SJSA1 (cell line): ENCODE measurements at regions not wholly inside any gene's neighbourhood (a gene's known extent, or its start where the extent isn't known, plus 50 kb on each side); places are given as distances from the start of the nearest gene placed in this dataset.
"Not testable (repeated sequence)": the region's sequence is repeated elsewhere in the genome, so short reads cannot be mapped to it uniquely, and the experiment has no call there.

Source experiments
- DNase-seq, 2 experiments: peaks; one replicate each; pipeline ENCODE4 v3.0.0-alpha.2; 2015 to 2020; ENCODE audit warnings: low spot score in 2 of 2, low read depth in 1 of 2
- H3K27ac ChIP-seq: fragments of 250-450 bp; sonication (Bioruptor Pico); 2 replicates; pipeline ENCODE4 v1.5.1; 2020; ENCODE audit warnings: mild to moderate bottlenecking, moderate library complexity
- H3K27me3 ChIP-seq: fragments of 250-450 bp; sonication (Bioruptor Pico); replicated peaks from 2 replicates; pipeline ENCODE4 v1.5.1; 2020; ENCODE audit warnings: mild to moderate bottlenecking, moderate library complexity
- H3K36me3 ChIP-seq: fragments of 250-450 bp; sonication (Bioruptor Pico); 2 replicates; pipeline ENCODE4 v1.5.1; 2020; ENCODE audit warnings: mild to moderate bottlenecking
- H3K4me1 ChIP-seq: fragments of 250-450 bp; sonication (Bioruptor Pico); replicated peaks from 2 replicates; pipeline ENCODE4 v1.6.1; 2021; ENCODE audit warnings: mild to moderate bottlenecking
- H3K4me3 ChIP-seq: fragments of 250-450 bp; sonication (Bioruptor Pico); 2 replicates; pipeline ENCODE4 v1.5.1; 2020; ENCODE audit warnings: mild to moderate bottlenecking
- H3K9me3 ChIP-seq: fragments of 250-450 bp; sonication (Bioruptor Pico); replicated peaks from 2 replicates; pipeline ENCODE4 v1.5.1; 2020; ENCODE audit warnings: mild to moderate bottlenecking

- H3K4me3 ChIP-seq = no peak overlapping the region
- no peaks in the 10 kb centered on the region for H3K27me3 ChIP-seq
- H3K27ac ChIP-seq = no peak overlapping the region; the same call in 1 of the 2 replicates
- H3K36me3 ChIP-seq = no peaks in the 10 kb centered on the region
- no peak for DNase-seq
- peaks cover 31% of the 10 kb centered on the region for H3K4me1 ChIP-seq
- no peaks in the 10 kb centered on the region for H3K9me3 ChIP-seq
These were observed 568.9 kb upstream of the ANKRD30A start for GRCh38 chr10:36556468-36556867.

- no peak overlapping the region for H3K4me3 ChIP-seq
- DNase-seq = peak in 1 of 2 experiments; percentile 33
- no peaks in the 10 kb centered on the region for H3K9me3 ChIP-seq
These were observed 570.4 kb upstream of the ANKRD30A start for GRCh38 chr10:36555036-36555435.

GRCh38 chr10:36547965-36548364 lies 577.4 kb upstream of the ANKRD30A start:
- H3K4me3 ChIP-seq = no peak overlapping the region
- no peak overlapping the region for H3K27ac ChIP-seq
- no peaks in the 10 kb centered on the region for H3K27me3 ChIP-seq
- no peaks in the 10 kb centered on the region for H3K4me1 ChIP-seq
- no peaks in the 10 kb centered on the region for H3K36me3 ChIP-seq
- DNase-seq = no peak
- no peaks in the 10 kb centered on the region for H3K9me3 ChIP-seq

More at GRCh38 chr10:36555036-36555435, 570.4 kb upstream of the ANKRD30A start:
- Histone ChIP-seq H3K27ac (peak overlapping the region; percentile 12), H3K27me3 (no peaks in the 10 kb centered on the region), H3K4me1 (peaks cover 31% of the 10 kb centered on the region), H3K36me3 (no peaks in the 10 kb centered on the region)

- Histone ChIP-seq H3K27me3 (no peaks in the 10 kb centered on the region), H3K27ac (no peak overlapping the region), H3K4me3 (no peak overlapping the region), H3K4me1 (peaks cover 10% of the 10 kb centered on the region), H3K36me3 (no peaks in the 10 kb centered on the region), H3K9me3 (no peaks in the 10 kb centered on the region)
- DNase-seq = no peak
These were observed 582.9 kb upstream of the ANKRD30A start for GRCh38 chr10:36542493-36542892.

- Histone ChIP-seq H3K27ac (no peak overlapping the region), H3K27me3 (no peaks in the 10 kb centered on the region), H3K4me3 (no peak overlapping the region), H3K9me3 (no peaks in the 10 kb centered on the region), H3K36me3 (no peaks in the 10 kb centered on the region), H3K4me1 (peaks cover 10% of the 10 kb centered on the region)
- no peak for DNase-seq
These were observed 584.8 kb upstream of the ANKRD30A start for GRCh38 chr10:36540611-36541010.

- no peak overlapping the region for H3K4me3 ChIP-seq
- DNase-seq = peak in 1 of 2 experiments; percentile 26
- H3K4me1 ChIP-seq = peaks cover 16% of the 10 kb centered on the region
- no peaks in the 10 kb centered on the region for H3K36me3 ChIP-seq
- H3K27me3 ChIP-seq = no peaks in the 10 kb centered on the region
- no peaks in the 10 kb centered on the region for H3K9me3 ChIP-seq
- H3K27ac ChIP-seq = no peak overlapping the region
These were observed 586.3 kb upstream of the ANKRD30A start for GRCh38 chr10:36538953-36539586.

- Histone ChIP-seq H3K36me3 (no peaks in the 10 kb centered on the region), H3K9me3 (no peaks in the 10 kb centered on the region; the same call in 1 of the 2 replicates), H3K27me3 (no peaks in the 10 kb centered on the region), H3K27ac (no peak overlapping the region), H3K4me1 (peaks cover 16% of the 10 kb centered on the region), H3K4me3 (no peak overlapping the region)
- DNase-seq = peak; percentile 17 to 50
These were observed 590.9 kb upstream of the ANKRD30A start for GRCh38 chr10:36534471-36535002.

GRCh38 chr10:36533861-36534260 lies 591.5 kb upstream of the ANKRD30A start:
- no peaks in the 10 kb centered on the region for H3K27me3 ChIP-seq
- H3K36me3 ChIP-seq = no peaks in the 10 kb centered on the region
- H3K9me3 ChIP-seq = no peaks in the 10 kb centered on the region; the same call in 1 of the 2 replicates
- no peak for DNase-seq
- no peak overlapping the region for H3K27ac ChIP-seq
- no peak overlapping the region for H3K4me3 ChIP-seq
- H3K4me1 ChIP-seq = peaks cover 12% of the 10 kb centered on the region

GRCh38 chr10:36533316-36533715 lies 592.1 kb upstream of the ANKRD30A start:
- H3K9me3 ChIP-seq = no peaks in the 10 kb centered on the region; the same call in 1 of the 2 replicates
- no peak overlapping the region for H3K27ac ChIP-seq
- H3K36me3 ChIP-seq = no peaks in the 10 kb centered on the region
- no peak for DNase-seq
- no peaks in the 10 kb centered on the region for H3K27me3 ChIP-seq
- peaks cover 7% of the 10 kb centered on the region for H3K4me1 ChIP-seq
- no peak overlapping the region for H3K4me3 ChIP-seq

GRCh38 chr10:36531621-36532020 lies 593.8 kb upstream of the ANKRD30A start:
- Histone ChIP-seq H3K4me3 (no peak overlapping the region), H3K27me3 (no peaks in the 10 kb centered on the region), H3K27ac (no peak overlapping the region), H3K36me3 (no peaks in the 10 kb centered on the region), H3K4me1 (peaks cover 6% of the 10 kb centered on the region; the same call in 1 of the 2 replicates), H3K9me3 (no peaks in the 10 kb centered on the region; the same call in 1 of the 2 replicates)
- DNase-seq = no peak

GRCh38 chr10:36526033-36526432 lies 599.4 kb upstream of the ANKRD30A start:
- no peak overlapping the region for H3K27ac ChIP-seq
- no peaks in the 10 kb centered on the region for H3K36me3 ChIP-seq
- no peaks in the 10 kb centered on the region for H3K9me3 ChIP-seq
- H3K4me1 ChIP-seq = no peaks in the 10 kb centered on the region
- no peak for DNase-seq
- no peaks in the 10 kb centered on the region for H3K27me3 ChIP-seq
- no peak overlapping the region for H3K4me3 ChIP-seq

GRCh38 chr10:36524126-36524525 lies 601.3 kb upstream of the ANKRD30A start:
- not testable (repeated sequence) for H3K4me3 ChIP-seq, H3K36me3 ChIP-seq, H3K9me3 ChIP-seq, H3K27ac ChIP-seq, H3K27me3 ChIP-seq, DNase-seq, H3K4me1 ChIP-seq

- H3K27ac ChIP-seq = no peak overlapping the region
- no peak for DNase-seq
- no peaks in the 10 kb centered on the region for H3K36me3 ChIP-seq
- no peaks in the 10 kb centered on the region for H3K27me3 ChIP-seq
- H3K9me3 ChIP-seq = no peaks in the 10 kb centered on the region
- H3K4me1 ChIP-seq = no peaks in the 10 kb centered on the region
- H3K4me3 ChIP-seq = no peak overlapping the region
These were observed 605.5 kb upstream of the ANKRD30A start for GRCh38 chr10:36519909-36520308.

- Histone ChIP-seq H3K4me1 (no peaks in the 10 kb centered on the region), H3K4me3 (no peak overlapping the region), H3K9me3 (no peaks in the 10 kb centered on the region), H3K36me3 (no peaks in the 10 kb centered on the region), H3K27me3 (no peaks in the 10 kb centered on the region), H3K27ac (no peak overlapping the region)
- DNase-seq = no peak
These were observed 609.1 kb upstream of the ANKRD30A start for GRCh38 chr10:36516281-36516680.
